ENCODE measurements at regions not wholly inside any gene's neighbourhood (a gene's known extent, or its start where the extent isn't known, plus 50 kb on each side); places are given as distances from the start of the nearest gene placed in this dataset.

DNA sequence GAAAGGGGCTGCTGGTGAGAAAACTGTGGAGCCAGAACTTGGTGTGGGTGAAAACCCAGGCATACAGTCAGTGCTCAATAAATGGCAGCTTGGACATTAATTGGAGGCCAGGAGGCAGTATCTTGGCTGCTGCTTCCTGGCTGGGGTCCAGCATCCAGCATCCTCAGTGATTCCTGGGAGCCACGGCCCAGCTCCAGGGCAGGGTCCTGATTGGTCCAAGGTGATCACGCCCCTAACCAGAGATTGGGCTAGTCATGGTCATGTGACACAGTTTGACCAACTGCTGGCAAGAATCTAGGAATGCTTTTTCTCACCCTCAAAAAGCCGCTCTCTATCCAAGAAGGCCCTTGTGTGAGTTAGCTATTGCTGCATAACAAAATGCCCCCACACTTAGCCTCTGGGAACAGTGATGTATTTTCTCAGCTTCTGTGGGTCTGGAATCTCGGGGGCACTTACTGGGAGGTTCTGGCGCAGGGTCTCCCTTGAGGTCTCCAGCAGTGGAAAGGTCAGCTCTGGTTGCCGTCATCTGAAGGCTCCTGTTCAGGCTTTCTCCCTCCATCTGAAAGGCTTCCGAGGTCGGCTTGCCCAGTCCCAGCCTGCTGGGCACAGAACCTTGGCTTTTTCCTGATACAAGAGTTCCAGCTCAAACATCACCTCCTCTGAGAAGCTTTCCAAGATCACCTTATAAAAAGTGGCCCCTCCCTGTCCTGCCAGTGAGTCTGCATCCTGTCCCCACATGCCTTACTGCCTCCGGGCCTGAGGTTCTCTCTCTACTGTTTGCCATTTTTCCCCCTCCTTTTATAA lies 119.2 kb upstream of the NCOR2 start:
- DNase-seq, result no peak

DNA sequence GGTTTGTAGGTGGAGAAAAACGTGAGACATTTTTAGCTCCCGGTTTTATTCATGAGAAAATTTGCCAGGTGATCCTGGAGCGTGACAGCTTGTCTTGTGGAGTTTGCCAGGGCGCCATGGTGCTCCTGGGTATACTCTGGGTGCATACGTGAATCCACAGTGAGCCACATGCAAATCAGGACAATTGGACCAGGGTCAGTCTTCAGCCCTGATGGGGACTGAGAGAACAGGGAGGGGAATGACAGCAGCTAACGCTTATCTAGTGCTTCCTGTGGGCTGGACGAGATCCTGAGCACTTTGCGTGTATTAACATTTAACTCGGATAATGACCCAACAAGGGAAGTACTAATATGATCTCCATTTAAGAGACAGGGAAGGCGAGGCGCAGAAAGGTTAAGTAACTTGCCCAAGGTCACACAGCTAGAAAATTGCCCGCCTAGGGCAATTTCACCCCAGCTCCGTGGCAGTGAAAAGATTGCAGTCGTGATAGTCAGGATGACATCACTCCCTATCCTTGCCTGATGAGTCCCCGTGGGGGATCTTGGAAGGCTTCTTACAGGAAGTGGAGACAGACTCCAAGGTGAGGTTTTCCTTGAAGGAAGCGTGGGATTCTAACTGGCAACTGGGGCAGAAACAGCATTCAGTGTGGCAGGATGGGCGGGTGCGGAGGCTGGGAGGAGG lies 118.4 kb upstream of the NCOR2 start:
- no peak for DNase-seq

DNA sequence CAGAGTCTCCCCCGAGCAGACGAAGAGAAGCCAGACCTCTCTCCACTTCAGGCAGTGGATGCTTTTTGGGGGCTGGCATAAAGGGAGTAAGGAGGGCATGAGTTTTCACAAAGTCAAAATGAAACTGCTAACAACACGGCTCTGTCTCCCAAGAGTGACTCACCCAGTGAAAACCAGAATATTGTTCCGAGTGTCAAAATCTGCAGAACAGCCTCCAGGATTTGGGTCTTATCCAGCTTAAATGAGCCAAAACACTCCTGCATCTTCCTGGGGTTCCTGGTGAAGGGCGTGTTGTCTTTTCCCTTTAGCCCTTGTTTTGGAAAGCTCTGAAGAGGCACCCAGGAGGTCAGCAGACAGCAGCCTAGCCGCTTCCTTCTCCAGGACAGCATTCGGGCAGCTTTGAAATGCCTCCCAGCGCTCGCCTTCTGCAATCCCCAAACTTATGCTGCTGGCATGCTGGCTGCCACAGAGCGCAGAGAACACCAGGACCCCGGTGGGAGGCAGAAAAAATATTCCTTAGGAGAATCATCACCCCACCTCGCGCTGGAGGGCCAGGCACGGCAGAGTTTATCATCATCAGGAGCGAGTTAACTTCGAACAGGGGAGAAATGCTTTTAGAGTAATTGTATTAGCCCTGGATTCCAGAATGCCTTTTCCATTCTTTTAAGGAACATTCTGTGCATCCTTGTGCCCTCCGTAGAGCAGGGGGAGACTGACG lies 117.7 kb upstream of the NCOR2 start:
- DNase-seq, result peak; percentile 38

DNA sequence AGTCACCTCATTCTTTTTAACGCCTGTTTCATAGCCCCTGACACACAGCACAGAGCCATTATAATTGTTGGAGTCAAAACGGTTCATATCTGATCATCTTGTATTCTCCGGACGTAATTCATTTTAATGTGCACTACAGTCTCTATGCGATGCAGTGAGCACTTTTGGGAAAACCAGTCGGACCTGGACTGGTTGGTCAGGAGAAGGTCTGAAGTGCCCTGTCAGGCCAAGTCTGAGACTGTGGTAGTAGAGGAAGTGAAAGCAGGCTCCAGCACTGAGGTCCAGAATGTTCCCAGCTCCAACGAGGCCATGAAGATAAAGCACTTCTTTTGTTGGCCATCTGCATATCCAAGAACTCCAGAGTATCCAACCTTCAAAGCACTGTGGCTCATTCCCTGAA lies 117.1 kb upstream of the NCOR2 start:
- no peak for DNase-seq

DNA sequence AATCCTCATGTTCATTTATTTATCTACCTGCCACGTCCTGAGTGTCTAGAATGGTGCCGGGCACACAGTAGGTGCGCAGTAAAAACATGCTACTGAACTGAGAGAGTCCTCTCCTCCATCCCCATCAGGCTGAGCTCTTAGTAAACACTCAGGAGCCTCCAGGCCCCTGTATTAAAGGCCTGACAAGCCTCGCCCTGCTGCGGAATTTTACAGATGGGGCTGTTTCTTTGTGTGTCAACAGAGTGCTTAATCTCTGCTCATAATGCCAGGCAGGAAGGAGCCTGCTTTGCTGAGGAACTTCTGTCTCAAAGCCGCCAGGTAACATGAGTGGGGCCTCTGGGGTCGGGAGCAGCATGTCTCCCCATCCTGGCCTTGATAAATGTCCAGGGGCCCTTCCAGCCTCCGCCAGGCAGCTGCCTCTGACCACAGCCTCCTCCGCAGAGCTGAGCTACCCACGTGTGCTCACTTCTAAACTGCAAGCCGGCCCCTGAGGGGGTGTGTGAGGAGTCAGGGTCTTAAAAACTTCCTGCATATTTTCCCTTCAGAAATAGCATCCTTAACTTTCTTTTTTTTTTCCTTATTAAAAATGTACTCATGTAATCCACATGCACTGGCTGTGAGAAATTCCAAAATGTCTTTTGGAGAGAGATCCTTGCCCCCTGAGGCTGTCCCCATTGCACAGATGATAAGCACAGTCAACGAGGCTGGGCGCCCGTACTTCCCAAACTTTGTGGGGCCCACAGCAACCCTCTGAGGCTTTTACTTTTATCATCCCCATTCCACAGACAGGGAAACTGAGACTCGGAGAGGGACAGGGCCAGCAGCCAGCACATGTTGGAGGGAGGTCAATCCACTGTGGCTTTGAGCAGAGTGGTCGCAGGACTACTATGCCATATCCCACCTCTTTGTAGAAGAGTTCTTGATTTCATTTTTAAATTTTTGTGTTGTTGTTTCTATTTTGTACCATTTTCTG lies 116.0 kb upstream of the NCOR2 start:
- no peak for DNase-seq

DNA sequence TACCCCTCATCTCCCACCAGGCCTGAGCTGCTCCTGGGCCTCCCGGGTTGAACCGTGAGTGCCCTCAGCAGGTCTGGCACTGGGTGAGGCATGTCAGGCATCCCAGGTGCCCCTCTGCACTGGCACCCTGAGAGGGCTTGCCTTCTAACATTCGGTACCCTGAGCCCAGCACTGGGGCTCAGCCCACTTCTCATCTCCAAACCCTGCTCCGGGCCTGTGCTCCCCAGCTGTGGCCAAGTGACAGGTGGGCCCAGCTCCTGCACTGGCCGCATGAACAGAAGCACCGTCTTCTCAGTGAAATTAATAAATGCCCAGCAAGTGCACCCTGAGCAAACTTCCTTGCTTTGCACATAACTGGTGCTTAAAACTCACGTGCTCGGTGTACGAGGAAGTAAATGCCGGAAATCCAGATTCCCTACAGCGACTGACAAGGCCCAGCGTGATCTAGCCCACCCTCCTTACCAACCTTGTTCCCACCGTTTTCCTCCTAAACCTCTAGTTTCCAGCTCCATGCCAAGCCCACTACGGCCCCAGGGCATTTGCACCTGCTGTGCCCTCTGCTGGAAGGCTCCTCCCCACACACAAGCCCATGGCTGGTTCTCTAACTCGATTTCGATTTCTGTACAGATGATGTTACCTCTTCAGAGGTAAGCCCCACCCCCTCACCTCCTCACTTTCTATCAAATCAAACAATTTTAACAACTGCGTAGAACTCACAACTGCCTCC lies 115.2 kb upstream of the NCOR2 start:
- DNase-seq, result no peak

DNA sequence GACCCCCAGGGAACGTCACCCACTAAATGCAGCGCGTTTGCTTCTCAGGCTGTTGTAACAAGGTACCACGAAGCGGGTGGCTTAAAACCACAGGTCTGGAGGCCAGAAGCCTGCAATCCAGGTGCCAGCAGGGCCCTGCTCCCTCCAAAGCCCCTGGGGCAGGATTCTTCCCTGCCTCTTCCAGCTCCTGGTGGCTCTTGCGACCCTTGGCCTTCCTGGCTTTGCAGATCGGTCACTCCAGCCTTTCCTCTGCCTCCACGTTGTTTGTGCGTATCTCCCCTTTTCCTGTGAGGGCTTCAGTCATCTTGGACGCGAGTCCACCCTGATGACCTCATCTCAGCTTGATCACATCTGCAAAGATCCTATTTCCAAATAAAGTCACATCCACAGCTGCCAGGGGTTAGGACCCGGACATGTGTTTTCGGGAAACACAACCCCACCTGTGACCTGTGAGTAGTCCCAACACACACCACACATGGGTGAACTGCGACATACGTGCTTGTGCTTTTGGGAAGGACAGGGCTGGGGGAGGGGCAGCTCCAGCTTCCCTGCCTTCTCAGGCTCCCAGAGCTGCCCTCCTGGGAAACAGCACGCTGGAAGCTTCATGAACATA lies 114.5 kb upstream of the NCOR2 start:
- DNase-seq, result no peak

DNA sequence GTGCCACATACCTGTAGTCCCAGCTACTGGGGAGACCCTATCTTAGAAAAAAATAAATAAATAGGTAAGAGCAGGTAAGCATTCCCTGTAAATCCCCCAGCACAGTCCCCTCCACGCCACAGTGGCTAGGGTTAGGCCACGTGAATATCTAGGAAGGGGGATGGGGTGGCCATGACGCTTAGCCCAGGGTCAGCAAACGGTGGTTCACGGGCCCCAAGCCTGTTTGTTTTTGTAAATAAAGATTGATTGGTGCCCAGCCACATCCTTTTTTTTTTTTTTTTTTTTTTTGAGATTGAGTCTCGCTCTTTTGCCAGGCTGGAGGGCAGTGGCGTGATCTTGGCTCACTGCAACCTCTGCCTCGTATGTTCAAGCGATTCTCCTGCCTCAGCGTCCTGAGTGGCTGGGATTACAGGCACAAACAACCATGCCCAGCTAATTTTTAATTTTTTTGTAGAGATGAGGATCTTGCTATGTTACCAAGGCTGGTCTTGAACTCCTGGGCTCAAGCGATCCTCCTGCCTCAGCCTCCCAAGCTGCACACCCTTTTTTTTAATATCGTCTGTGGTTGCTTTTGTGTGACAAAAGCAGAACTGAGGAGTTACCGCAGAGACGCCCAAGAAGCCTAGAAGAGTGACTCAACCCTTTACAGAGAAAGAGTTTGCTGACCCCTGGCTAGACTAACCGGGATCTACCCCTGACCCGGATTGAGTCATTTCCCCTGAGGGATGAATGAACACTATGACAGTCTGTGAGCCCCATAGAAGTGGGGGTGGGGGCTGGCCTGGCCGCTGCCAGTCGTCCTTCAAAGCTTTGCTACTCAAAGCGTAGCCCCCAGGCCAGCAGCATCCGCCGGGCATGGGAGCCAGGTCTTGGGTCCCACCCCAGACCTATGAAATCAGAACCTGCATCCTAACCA lies 113.7 kb upstream of the NCOR2 start:
- DNase-seq, result no peak

DNA sequence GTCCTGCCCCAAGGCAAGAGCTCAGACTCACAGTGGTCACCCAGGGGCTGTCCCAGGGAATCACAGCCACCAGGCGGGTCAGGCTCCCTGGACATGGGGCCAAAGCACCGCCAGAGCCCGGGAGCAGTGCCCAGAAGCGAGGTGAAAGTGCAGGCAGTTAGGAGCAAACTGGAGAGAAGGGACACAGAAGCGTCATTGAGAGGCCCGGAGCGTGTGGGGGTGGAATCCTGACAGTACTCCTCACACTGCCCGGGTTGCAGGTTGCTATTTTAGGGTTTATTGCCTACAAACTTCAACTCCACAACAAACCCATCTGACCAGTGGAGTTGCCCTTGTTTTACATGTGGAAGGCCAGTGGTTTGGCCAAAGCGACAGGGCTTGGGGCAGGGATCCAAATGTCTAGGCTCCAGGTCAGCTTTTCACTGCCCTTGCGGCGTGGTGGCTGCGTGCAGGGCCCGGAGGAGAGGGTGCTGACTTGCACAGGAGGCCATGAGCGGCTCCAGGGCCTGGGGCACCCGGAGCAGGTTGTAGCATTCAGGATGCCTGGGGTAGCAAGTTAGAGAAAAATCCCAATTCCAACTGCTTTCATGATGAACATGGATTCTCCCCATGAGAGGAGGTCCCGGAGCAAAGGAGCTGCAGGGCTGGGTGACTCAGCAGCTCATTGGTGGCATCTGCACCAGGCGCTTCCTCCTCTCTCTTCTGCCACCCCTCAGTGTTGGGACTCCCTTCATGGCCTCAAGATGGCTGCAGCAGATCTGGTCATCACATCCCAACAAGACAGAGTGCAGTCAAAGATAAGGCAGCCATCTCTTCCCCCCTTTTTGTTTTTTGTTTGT lies 112.3 kb upstream of the NCOR2 start:
- no peak for DNase-seq

DNA sequence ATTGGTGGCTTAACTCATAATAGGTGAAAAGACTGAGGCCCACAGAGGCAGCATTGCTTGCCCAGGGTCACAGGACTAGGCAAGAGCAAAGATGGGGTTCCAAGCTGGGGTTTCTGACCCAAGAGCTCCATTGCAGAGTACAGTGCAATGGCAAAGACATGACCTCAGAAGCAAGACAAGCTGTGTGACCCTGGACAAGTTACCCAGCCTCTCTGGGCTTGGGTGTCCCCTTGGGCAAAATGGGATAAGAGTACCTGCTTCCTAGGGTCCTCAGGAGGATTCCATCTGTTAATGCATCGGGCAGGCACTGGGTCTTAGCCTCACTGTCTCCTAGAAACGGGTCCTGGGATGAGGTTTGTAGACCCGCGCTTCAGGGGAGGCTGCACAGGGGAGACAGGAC lies 111.6 kb upstream of the NCOR2 start:
- DNase-seq, result no peak

DNA sequence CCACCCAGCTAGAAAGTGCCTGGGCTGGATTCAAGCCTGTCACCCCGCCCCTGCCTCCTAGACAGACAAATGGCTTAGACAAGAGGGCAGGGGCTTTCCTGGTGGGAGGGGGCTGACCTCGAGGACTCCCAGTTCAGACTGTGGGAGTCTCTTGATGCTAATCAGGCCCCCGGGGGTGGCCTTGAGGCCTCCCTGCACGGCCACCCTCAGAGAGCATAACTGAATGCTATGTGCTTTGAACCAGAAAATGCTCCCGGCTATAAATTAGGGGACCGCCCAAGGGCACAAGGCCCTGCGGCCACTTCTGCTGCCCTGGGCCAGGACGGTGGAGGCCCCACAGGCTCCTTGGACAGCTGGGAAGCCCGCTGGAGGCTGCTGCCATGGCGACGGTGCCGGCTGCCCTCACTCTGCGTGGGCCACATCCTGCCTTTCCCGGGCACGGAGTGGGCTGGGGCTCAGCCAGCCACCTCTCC lies 111.0 kb upstream of the NCOR2 start:
- no peak for DNase-seq

DNA sequence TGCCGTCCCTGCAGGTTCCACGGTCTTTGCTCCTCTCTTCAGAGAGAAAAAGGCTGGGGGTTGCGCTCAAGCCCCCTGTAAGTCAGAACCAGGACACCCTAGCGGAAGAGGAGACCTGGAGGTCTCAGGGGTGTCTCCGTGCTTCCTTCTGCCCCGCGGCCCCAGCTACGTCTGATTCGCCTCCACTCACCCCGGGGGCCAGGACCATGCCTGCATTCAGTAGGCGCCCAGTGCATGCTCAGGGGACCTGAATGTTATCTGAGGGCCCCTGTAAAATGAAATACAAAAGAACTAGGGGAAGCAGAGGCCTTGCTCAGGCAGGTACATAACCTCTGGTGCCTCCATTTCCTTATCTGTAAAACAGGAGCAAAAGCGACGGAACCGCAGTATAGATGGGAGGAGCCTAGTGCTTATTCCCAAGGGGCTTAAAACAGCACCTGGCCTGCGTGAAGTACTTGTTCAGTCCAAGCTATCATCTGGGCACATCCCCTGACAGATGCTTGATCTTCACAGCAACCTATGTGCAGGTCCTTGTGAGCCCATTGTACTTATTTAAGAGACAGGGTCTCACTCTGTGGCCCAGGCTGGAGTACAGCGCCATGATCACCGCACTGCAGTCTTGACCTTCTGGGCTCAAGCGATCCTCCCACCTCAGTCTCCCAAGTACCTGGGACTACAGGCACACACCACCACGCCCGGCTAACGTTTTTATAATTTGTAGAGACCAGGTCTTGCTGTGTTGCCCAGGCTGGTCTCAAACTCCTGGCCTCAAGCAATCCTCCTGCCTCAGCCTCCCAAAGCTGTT lies 110.3 kb upstream of the NCOR2 start:
- no peak for DNase-seq

DNA sequence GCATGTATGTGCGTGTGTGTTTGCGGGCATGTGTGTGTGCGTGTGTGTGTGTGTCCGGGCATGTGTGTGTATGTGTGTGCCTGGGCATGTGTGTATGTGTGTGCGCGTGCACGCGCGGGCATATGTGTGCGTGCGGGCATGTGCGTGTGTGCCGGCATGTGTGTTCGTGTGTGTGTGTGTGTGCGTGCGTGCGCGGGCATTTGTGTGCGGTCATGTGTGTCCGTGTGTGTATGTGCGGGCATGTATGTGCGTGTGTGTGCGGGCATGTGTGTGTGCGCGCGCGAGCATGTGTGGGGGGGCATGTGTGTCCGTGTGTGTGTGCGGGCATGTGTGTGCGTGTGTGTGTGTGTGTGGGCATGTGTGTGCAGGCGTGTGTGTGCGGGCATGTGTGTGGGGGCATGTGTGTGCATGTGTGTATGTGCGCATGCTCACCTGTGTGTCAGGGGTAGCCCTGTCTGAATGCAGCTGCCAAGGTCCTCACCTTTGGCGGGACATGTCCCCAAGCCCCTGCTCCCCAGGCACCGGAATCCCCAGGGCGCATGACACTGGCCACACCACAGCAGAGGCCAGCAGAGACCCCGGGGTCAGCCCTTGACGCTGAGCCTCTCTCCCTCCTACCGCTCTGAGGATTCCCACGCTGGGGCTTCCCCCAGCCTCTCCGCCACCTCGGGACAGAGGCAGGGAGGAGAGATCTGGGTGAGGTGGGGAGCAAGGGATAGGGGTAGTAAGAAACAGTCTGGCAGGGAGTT lies 109.5 kb upstream of the NCOR2 start:
- no peak for DNase-seq

DNA sequence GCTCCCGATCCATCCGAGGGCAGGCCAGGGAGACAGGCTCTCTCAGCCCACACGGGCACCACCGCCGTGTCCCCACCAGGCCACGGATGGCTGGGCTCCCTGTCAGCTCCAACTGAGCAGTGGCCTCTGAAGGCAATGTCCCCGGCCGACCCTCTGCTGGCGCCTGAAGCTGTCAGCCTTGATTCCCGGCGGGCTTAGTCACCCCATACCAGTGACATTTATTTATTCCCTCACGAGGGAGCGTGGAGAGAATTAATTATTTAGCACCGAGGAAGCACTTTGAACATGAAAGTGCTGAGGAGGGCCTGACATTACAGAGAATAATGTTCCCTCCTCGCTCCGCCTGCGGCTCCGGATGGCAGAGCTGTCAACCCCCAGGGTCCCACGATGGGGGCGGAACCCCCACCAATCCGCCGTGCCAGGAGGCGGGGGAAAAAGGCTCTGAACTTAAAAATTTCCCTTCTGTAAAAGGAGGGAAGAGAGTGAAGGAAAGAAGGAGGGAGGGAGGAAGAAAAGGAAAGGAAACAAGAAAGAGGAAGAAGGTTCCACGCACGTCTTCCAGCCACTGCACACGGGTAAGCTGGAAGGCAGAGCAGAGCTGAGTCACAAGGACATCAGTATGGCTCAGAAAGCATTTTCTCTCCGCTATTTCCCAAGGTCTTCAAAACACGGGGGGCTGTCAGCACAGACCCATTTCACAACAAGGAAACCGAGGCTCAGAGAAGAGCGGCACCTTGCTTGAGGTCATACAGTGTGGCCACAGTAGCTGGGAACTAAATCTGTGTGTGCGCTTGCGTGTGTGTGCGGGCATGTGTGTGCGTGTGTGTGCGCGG lies 108.7 kb upstream of the NCOR2 start:
- no peak for DNase-seq

DNA sequence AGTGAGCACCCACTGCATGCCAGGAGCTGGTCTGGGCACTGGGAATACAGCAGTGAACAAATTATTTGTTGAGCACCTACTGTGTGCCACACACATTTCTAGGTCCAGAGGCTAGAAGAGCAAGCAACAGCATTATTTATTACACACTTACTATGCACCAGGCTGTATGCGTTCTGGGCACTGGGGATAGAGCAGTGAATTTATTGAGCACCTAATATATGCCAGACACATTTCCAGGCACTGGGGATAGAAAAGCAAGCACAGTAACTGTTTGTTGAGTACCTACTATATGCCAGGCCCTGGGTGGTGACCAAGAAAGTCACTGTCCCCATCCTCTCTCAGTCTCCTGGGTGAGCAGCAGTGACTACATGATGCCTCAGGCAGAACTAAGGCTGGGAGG lies 107.5 kb upstream of the NCOR2 start:
- DNase-seq, result no peak

DNA sequence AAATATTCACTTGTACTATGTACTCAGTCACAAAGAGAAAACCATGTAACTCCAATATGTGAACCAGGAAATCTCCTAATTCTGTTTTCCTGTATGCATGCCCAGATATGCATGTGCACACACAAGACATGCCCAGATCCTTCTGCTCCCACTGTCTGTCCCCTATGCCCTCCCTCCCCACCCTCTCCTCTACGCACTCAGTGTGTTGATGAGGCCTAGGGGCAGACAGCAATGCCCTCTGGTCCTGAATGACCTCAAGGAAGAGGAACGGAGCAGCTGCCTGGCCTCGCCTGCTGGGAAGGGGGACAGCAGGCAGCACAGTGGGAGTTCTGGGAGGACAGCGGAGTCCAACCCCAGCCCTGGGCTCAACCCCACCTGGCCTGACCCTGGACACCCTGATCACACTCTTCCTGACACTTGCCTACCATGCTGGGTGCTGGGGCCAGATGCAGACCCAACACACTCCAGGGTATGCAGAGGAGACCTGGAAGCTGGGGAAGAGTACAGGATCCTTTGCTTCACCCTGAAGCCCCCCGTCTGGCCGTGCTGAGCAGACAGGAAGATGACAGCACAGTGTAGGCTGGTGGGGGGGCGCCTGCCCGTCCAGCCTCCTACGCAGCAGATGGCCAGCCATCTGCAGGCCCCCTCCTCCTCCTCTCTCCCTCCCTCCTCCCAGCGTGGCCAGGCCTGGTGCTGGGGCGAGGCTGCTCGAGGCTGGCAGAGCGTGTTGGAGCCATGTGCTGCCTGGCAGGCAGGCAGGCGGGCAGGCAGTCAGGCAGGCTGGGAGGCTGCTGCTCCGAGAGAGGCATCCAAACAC lies 106.6 kb upstream of the NCOR2 start:
- no peak for DNase-seq
